DOHH2 (cell line): ENCODE measurements at regions not wholly inside any gene's neighbourhood (a gene's known extent, or its start where the extent isn't known, plus 50 kb on each side); places are given as distances from the start of the nearest gene placed in this dataset.

Experiments
- H3F3A ChIP-seq: fragments of 200-600 bp; sonication (generic), shearing (Covaris generic); 2 replicates; pipeline ENCODE4 v1.6.0; 2016; ENCODE audit warnings: antibody characterized with exemption, mild to moderate bottlenecking; ENCODE audit not compliant: control insufficient read depth, insufficient read depth
- H3K27ac ChIP-seq: fragments of 200-600 bp; sonication (generic); 2 replicates; pipeline ENCODE4 v1.5.1; 2014; ENCODE audit warnings: low read depth, mild to moderate bottlenecking, low read length, moderate library complexity
- H3K27me3 ChIP-seq: fragments of 200-600 bp; sonication (generic); 2 replicates; pipeline ENCODE4 v1.6.1; 2014; ENCODE audit warnings: mild to moderate bottlenecking, low read length, mixed read lengths; ENCODE audit not compliant: control insufficient read depth
- H3K36me3 ChIP-seq: fragments of 200-600 bp; sonication (generic); 2 replicates; pipeline ENCODE4 v1.6.1; 2014; ENCODE audit warnings: mild to moderate bottlenecking, low read length, moderate library complexity, mixed read lengths; ENCODE audit not compliant: control insufficient read depth
- H3K4me1 ChIP-seq: fragments of 200-600 bp; sonication (generic); 2 replicates; pipeline ENCODE4 v1.6.1; 2014; ENCODE audit warnings: mild to moderate bottlenecking, low read length, mixed read lengths; ENCODE audit not compliant: control insufficient read depth
- H3K4me2 ChIP-seq: fragments of 200-600 bp; sonication (generic); 2 replicates; pipeline ENCODE4 v1.6.0; 2014; ENCODE audit warnings: mild to moderate bottlenecking, low read length, moderate library complexity
- H3K4me3 ChIP-seq: fragments of 200-600 bp; sonication (generic); 2 replicates; pipeline ENCODE4 v1.5.1; 2014; ENCODE audit warnings: mild to moderate bottlenecking, low read length, mixed read lengths
- H3K79me2 ChIP-seq: fragments of 200-600 bp; sonication (generic); 2 replicates; pipeline ENCODE4 v1.6.1; 2014; ENCODE audit warnings: mild to moderate bottlenecking, low read length, mixed read lengths; ENCODE audit not compliant: control insufficient read depth
- H3K9me2 ChIP-seq: fragments of 200-600 bp; sonication (generic); replicated peaks from 2 replicates; pipeline ENCODE4 v1.6.1; 2014; ENCODE audit warnings: mild to moderate bottlenecking, low read length, mixed read lengths; ENCODE audit not compliant: control insufficient read depth
- H3K9me3 ChIP-seq: fragments of 200-600 bp; sonication (generic); 2 replicates; pipeline ENCODE4 v1.6.1; 2014; ENCODE audit warnings: antibody characterized with exemption, low read length, mixed read lengths; ENCODE audit not compliant: control insufficient read depth, insufficient read depth
- H4K20me1 ChIP-seq: fragments of 200-600 bp; sonication (generic); 2 replicates; pipeline ENCODE4 v1.6.0; 2014; ENCODE audit warnings: low read depth, mild to moderate bottlenecking, antibody characterized with exemption, low read length, moderate library complexity; ENCODE audit not compliant: control insufficient read depth, insufficient read depth
- CTCF ChIP-seq: fragments of 200-600 bp; sonication (generic); IDR thresholded peaks from one replicate; pipeline ENCODE4 v1.5.1; 2014; ENCODE audit warnings: antibody characterized with exemption, mild to moderate bottlenecking, low read depth, low read length; ENCODE audit not compliant: poor library complexity, severe bottlenecking
- EZH2phosphoT487 ChIP-seq: fragments of 200-600 bp; sonication (generic); IDR thresholded peaks from 2 replicates; pipeline ENCODE4 v1.6.1; 2017; ENCODE audit warnings: borderline replicate concordance, mild to moderate bottlenecking, antibody characterized with exemption, low read length, moderate library complexity, mixed read lengths

- H3K27me3 ChIP-seq, result peaks cover 6% of the 10 kb centered on the region
- no peak overlapping the region for H3K4me3 ChIP-seq
- H3K9me2 ChIP-seq, result no peaks in the 10 kb centered on the region
- H4K20me1 ChIP-seq, result no peaks in the 10 kb centered on the region
- H3K4me2 ChIP-seq, result no peak overlapping the region
- no peak overlapping the region for H3K27ac ChIP-seq
- H3K4me1 ChIP-seq, result no peaks in the 10 kb centered on the region
- no peak for TF ChIP-seq CTCF
- TF ChIP-seq EZH2phosphoT487, result no peak
- no peaks in the 10 kb centered on the region for H3K36me3 ChIP-seq
- no peaks in the 10 kb centered on the region for H3K79me2 ChIP-seq
- H3F3A ChIP-seq, result no peaks in the 10 kb centered on the region
- no peaks in the 10 kb centered on the region for H3K9me3 ChIP-seq
Observed at GRCh38 chr4:41438931-41439297, 99.0 kb upstream of the LIMCH1 start.

GRCh38 chr4:41442810-41443209 is 95.1 kb upstream of the LIMCH1 start:
- H3K4me3 ChIP-seq, result no peak overlapping the region
- no peaks in the 10 kb centered on the region for H4K20me1 ChIP-seq
- no peak for TF ChIP-seq EZH2phosphoT487
- TF ChIP-seq CTCF, result no peak
- H3K4me1 ChIP-seq, result no peaks in the 10 kb centered on the region
- peaks cover 14% of the 10 kb centered on the region for H3K27me3 ChIP-seq
- no peaks in the 10 kb centered on the region for H3K79me2 ChIP-seq
- H3K27ac ChIP-seq, result no peak overlapping the region
- no peaks in the 10 kb centered on the region for H3K36me3 ChIP-seq
- H3K9me3 ChIP-seq, result no peaks in the 10 kb centered on the region
- H3K9me2 ChIP-seq, result no peaks in the 10 kb centered on the region
- H3F3A ChIP-seq, result no peaks in the 10 kb centered on the region
- H3K4me2 ChIP-seq, result no peak overlapping the region

GRCh38 chr4:41443340-41444079 is 94.4 kb upstream of the LIMCH1 start:
- Histone ChIP-seq H3K27me3 (peaks cover 14% of the 10 kb centered on the region), H3K27ac (no peak overlapping the region), H3K79me2 (no peaks in the 10 kb centered on the region), H3K9me2 (no peaks in the 10 kb centered on the region), H3K36me3 (no peaks in the 10 kb centered on the region), H3K4me3 (no peak overlapping the region), H4K20me1 (no peaks in the 10 kb centered on the region), H3K4me2 (no peak overlapping the region), H3K9me3 (no peaks in the 10 kb centered on the region), H3F3A (no peaks in the 10 kb centered on the region), H3K4me1 (no peaks in the 10 kb centered on the region)
- TF ChIP-seq CTCF, result no peak
- no peak for TF ChIP-seq EZH2phosphoT487
